DOHH2 (cell line): ENCODE measurements at regions not wholly inside any gene's neighbourhood (a gene's known extent, or its start where the extent isn't known, plus 50 kb on each side); places are given as distances from the start of the nearest gene placed in this dataset.

ENCODE experiments used
- EZH2phosphoT487 ChIP-seq: fragments of 200-600 bp; sonication (generic); IDR thresholded peaks from 2 replicates; pipeline ENCODE4 v1.6.1; 2017; ENCODE audit warnings: borderline replicate concordance, mild to moderate bottlenecking, antibody characterized with exemption, low read length, moderate library complexity, mixed read lengths
- TF ChIP-seq, protein P1 (sequence below): fragments of 200-600 bp; sonication (generic); IDR thresholded peaks from one replicate; pipeline ENCODE4 v1.5.1; 2014; ENCODE audit warnings: antibody characterized with exemption, mild to moderate bottlenecking, low read depth, low read length; ENCODE audit not compliant: poor library complexity, severe bottlenecking

DNA sequence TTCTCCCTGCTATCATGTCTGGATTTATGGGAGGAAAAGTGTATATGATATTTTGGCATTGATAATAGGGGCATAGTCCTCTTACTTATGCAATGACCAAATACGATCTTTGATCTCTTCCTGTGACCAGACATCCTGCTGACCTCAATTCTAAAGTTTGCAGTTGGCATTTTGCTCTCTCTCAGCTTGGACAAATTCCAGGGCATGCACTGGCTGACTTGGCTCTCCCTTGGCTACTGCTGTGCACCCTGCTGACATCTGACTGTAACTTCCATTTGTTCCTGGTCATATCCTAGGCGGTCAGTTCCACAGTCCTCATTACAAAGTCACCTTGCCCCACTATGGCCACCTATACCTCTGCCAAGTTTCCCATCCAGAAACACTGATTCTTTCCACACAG lies 380.7 kb upstream of the NR5A2 start:
- TF ChIP-seq, protein P1, sequence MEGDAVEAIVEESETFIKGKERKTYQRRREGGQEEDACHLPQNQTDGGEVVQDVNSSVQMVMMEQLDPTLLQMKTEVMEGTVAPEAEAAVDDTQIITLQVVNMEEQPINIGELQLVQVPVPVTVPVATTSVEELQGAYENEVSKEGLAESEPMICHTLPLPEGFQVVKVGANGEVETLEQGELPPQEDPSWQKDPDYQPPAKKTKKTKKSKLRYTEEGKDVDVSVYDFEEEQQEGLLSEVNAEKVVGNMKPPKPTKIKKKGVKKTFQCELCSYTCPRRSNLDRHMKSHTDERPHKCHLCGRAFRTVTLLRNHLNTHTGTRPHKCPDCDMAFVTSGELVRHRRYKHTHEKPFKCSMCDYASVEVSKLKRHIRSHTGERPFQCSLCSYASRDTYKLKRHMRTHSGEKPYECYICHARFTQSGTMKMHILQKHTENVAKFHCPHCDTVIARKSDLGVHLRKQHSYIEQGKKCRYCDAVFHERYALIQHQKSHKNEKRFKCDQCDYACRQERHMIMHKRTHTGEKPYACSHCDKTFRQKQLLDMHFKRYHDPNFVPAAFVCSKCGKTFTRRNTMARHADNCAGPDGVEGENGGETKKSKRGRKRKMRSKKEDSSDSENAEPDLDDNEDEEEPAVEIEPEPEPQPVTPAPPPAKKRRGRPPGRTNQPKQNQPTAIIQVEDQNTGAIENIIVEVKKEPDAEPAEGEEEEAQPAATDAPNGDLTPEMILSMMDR: no peak
- TF ChIP-seq EZH2phosphoT487: no peak
